ENCODE measurements at regions not wholly inside any gene's neighbourhood (a gene's known extent, or its start where the extent isn't known, plus 50 kb on each side); places are given as distances from the start of the nearest gene placed in this dataset.
A peak's percentile ranks its signal among the peaks of the same experiment; 100 is the strongest.

GRCh38 chr2:239816576-239817467 is 208.3 kb downstream of the NDUFA10 start:
- peak; percentile 54 for DNase-seq (ENCODE audit: low spot score)
- WGBS: 78% methylated on average over 17 of the region's 17 CpGs

GRCh38 chr2:239815671-239816070 is 209.5 kb downstream of the NDUFA10 start:
- H3K27ac ChIP-seq (ENCODE audit: low read depth in 1 of 2, low read length in 2 of 2): no peak overlapping the region
- WGBS: 43% methylated on average over 12 of the region's 12 CpGs
- TF ChIP-seq RAD21 (IDR thresholded peaks at IDR 0.05): no peak
- TF ChIP-seq, protein P1, sequence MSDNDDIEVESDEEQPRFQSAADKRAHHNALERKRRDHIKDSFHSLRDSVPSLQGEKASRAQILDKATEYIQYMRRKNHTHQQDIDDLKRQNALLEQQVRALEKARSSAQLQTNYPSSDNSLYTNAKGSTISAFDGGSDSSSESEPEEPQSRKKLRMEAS (IDR thresholded peaks at IDR 0.05): no peak
- TF ChIP-seq REST (IDR thresholded peaks at IDR 0.05): no peak
- TF ChIP-seq EGR1 (IDR thresholded peaks at IDR 0.05; ENCODE audit: low read depth in 2 of 2): no peak
- no peak for TF ChIP-seq TAF1 (conservative IDR thresholded peaks at IDR 0.05)
- no peak for TF ChIP-seq SP1 (IDR thresholded peaks at IDR 0.05)
- TF ChIP-seq HNF4G (IDR thresholded peaks at IDR 0.05): no peak

More at GRCh38 chr2:239816576-239817467, 208.3 kb downstream of the NDUFA10 start:
- Histone ChIP-seq H3K9me3 (ENCODE audit: control insufficient read depth in 4 of 4, low read length in 3 of 4) (no peaks in the 10 kb centered on the region), H3K9ac (ENCODE audit: low read depth in 1 of 2, low read length in 2 of 2) (no peak overlapping the region), H3K36me3 (ENCODE audit: control insufficient read depth in 4 of 4, insufficient read depth in 3 of 4, low read depth in 1 of 4, low read length in 3 of 4) (no peaks in the 10 kb centered on the region), H3K4me1 (ENCODE audit: control insufficient read depth in 4 of 4, insufficient read depth in 4 of 4, low read length in 3 of 4) (no peaks in the 10 kb centered on the region), H3K27ac (ENCODE audit: low read depth in 1 of 2, low read length in 2 of 2) (no peak overlapping the region), H3K27me3 (ENCODE audit: control insufficient read depth in 4 of 4, insufficient read depth in 4 of 4, low read length in 3 of 4) (no peaks in the 10 kb centered on the region), H3K4me3 (ENCODE audit: low read depth in 1 of 3, low read length in 3 of 3) (no peak overlapping the region)
- TF ChIP-seq GABPA (IDR thresholded peaks at IDR 0.05 in 1 of 2, conservative IDR thresholded peaks at IDR 0.05 in 1 of 2) (no peak), JUND (IDR thresholded peaks at IDR 0.05) (no peak), CTCF (IDR thresholded peaks at IDR 0.05; ENCODE audit: low read depth, low read length, missing input control) (no peak), REST (IDR thresholded peaks at IDR 0.05) (no peak), HNF4G (IDR thresholded peaks at IDR 0.05) (no peak), SP1 (IDR thresholded peaks at IDR 0.05) (no peak), HNF4A (conservative IDR thresholded peaks at IDR 0.05) (no peak)
- TF ChIP-seq, protein P1 (IDR thresholded peaks at IDR 0.05): no peak
- TF ChIP-seq, protein P2, sequence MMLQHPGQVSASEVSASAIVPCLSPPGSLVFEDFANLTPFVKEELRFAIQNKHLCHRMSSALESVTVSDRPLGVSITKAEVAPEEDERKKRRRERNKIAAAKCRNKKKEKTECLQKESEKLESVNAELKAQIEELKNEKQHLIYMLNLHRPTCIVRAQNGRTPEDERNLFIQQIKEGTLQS (IDR thresholded peaks at IDR 0.05): no peak

More at GRCh38 chr2:239815671-239816070, 209.5 kb downstream of the NDUFA10 start:
- no peaks in the 10 kb centered on the region for H3K36me3 ChIP-seq (ENCODE audit: control insufficient read depth in 4 of 4, insufficient read depth in 3 of 4, low read depth in 1 of 4, low read length in 3 of 4)
- DNase-seq (ENCODE audit: low spot score): no peak
- H3K9ac ChIP-seq (ENCODE audit: low read depth in 1 of 2, low read length in 2 of 2): no peak overlapping the region
- no peaks in the 10 kb centered on the region for H3K9me3 ChIP-seq (ENCODE audit: control insufficient read depth in 4 of 4, low read length in 3 of 4)
- H3K27me3 ChIP-seq (ENCODE audit: control insufficient read depth in 4 of 4, insufficient read depth in 4 of 4, low read length in 3 of 4): no peaks in the 10 kb centered on the region
- no peak overlapping the region for H3K4me3 ChIP-seq (ENCODE audit: low read depth in 1 of 3, low read length in 3 of 3)
- H3K4me1 ChIP-seq (ENCODE audit: control insufficient read depth in 4 of 4, insufficient read depth in 4 of 4, low read length in 3 of 4): no peaks in the 10 kb centered on the region

All from liver (tissue), 8 donors.